ELR (cell line): ENCODE measurements at regions not wholly inside any gene's neighbourhood (a gene's known extent, or its start where the extent isn't known, plus 50 kb on each side); places are given as distances from the start of the nearest gene placed in this dataset.
"Not testable (repeated sequence)": the region's sequence is repeated elsewhere in the genome, so short reads cannot be mapped to it uniquely, and the experiment has no call there.

ENCODE experiments used
- DNase-seq: peaks from one replicate; pipeline ENCODE4 v3.0.0-alpha.2; 2015; ENCODE audit warnings: low read depth

DNA sequence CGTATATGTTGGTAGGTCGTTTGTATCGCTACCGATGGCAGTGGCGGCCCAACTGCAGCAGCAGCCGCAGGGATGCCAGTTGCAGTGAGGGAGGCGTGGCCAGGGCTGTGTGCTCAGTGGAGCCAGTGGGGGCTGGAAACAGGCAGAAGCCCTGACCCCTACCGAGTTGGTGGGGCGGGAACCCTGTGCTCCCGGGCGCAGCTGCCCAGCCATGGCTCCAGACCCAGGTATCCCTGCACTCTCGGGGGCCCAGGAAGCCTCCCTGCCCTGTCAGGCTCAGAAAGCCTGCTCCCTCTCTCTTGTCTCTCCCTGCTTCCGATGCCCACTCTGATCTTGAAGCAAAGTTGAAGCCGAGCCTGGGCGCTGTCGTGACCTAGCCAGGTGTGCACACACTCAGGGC, 78.6 kb upstream of the ITGB1 start:
- no peak for DNase-seq

DNA sequence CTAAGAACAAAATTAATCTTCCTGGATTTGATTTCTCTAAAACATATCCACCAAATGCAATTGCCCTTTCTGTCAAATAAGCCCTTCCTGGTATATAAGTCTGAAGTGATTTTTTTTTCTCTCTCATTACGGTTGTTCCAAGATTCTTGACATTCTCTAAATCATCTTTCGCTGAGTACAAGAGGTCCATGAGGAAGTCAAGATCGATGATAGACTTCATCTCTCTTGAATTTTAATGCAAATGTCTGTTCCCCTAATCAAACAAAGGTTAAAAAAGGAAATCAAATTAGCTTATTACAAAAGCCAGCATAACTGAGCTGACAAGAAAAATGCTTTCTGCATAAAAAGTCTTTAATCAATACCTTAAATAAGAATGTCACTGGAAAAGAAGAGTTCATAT, 77.4 kb upstream of the ITGB1 start:
- no peak for DNase-seq

DNA sequence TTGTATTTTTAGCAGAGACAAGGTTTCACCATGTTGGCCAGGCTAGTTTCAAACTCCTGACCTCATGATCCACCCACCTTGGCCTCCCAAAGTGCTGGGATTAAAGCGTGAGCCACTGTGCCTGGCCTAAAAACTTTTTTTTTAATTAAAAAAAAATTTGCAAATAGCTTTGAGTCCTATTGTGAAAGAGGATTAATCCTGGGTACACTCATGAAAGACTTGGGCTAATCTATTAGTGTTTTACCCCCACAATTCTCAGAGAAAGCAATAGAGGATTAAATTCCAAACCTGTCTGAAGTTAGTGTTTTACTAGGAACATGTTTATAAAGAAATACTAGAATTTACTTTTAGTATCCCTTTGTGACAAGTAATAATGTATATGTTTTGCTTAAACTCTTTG, 76.9 kb upstream of the ITGB1 start:
- no peak for DNase-seq

DNA sequence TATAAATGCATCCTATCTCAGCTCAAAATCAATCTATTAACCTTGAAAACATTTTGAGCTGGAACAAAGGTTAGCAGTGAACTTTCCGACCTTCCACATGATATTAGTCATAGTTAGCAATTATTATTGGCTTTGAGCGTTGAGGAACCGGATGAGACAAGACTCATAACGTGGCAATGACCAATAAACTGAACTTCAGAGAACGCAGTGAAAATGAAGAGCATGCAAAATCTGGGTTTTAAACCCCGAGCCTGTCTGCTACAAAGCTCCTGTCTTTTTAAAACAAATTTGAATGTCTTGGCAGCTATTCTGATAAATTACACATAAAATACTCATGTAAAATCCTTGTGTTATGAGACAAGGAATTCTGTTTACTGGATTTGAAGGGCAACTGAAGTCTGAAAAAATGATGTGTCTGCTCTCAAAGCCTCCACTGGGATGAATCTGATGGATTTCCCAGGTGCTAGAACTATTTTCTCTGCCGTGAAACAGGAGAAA, 74.7 kb upstream of the ITGB1 start:
- DNase-seq, result peak; percentile 94

DNA sequence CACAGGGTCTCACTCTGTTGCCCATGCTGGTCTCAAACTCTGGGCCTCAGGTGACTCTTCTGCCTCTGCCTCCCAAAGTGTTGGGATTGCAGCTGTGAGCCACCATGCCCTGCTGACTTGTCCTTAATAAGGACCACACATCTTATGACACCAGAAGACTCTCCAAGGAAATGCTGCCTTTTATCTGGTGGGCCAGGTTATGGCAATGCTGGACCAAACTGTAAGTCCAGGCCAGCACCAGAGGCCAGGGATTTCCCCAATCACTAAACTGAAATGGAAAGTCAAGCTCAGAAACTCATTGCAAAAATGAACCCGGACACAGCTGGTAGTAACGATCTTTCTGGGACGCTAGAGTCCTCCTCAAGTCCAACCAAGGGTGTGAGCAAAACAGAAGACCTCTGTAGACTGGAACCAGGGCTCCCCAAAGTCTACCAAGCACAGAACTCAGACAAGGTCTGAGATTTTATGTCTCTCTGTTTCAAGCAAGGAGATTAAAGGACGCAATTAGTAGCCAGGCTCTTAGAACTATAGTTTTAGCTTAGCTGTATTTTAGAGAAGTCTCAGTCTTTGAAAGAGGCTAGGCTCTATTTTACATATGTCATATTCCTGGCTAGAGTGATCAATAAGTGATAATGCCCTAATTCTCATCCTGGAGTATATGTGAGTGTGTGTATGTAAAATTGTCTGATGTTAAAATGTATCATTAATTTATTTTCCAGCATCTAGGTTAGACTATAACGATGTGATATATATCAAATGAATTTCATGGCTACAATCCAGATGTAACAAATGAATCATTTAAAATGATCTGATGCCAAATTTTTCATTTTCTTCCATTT, 74.0 kb upstream of the ITGB1 start:
- DNase-seq, result no peak

DNA sequence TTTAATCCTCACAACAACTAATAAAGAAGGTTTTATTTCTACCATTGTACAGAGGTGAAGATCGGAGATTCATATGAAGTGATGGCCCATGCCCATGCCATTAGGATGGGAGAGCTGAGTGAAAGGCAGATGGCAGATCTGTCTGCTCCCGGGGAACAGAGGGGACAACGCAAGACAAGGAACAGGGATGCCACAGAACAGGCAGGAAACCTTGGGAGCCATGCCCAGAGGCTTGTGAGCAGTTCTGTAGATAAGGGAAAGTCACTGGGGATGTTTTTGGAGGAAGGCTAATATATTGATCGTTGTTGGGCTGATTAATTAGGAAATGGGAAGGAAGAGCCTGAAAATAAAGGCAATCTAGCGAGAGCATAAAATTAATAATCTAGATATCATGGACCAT, 73.1 kb upstream of the ITGB1 start:
- DNase-seq, result no peak

DNA sequence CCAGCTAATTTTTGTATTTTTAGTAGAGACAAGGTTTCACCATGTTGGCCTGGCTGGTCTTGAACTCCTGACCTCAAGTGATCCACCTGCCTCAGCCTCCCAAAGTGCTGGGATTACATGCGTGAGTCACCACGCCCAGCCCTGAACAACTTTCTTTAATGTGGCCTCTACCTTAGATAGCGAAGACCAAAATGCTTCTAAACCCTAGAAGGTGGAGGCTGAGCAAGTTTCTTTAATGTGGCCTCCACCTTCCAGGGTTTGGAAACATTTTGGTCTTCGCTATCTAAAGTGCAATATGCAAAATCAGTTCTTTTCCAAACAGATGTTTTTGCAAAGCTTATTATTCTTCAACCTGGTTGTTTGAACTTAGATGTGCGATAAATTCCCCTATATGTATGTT, 70.5 kb upstream of the ITGB1 start:
- not testable (repeated sequence) for DNase-seq

DNA sequence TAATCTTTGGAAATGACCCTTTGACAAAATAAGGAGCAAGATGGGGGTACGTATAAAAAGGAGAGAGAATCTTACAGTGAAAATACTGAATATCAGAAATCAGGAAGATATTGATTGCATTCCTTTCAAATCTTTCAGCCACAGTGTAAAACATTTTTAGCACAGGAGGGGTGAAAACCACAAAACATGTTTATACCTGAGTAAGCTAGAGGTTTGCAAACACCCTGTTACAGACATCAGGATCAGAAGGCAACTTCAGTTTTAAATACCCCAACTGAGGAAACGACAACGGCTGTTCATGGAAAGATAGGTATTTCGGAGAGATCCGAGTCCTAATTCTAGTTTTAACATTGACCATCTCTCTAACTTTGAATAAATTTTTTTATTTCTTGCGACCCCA, 69.1 kb upstream of the ITGB1 start:
- no peak for DNase-seq

DNA sequence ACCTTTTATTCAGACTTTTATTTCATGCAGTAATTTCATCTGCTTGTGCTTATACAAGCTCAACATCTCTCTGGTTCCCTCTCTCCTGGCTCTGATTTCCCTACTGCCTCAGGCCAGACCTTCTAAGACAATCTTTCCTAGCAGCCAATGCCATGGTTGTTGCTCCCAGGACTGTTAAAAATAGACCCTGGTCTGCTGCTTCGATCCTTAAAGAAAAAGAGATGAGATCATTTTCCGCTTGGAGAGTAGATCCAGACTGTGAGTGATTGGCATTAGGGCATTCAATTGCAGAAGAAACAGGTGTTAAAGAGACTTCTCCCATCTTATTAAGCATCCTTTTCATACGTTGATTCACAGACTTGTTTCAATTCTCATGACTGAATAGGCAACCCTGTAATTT, 68.4 kb upstream of the ITGB1 start:
- no peak for DNase-seq

DNA sequence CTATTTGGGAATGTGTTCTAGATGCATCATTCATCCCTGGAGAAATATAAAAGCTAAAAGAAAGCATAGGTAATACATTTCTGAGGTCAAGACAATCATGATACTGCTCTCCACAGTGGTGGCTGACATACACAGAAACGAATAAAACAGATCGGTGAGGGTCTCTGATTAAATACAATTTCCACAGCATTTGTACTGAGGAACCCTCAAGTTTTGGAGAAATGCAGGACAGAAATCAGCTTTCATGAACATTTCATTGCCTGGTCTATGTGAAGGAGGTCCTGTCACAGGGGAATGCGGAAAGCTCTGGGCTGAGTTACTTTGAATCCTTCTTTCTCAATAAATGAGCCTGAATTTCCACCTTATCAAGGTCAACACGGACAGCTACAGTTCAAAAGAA, 67.9 kb upstream of the ITGB1 start:
- no peak for DNase-seq

DNA sequence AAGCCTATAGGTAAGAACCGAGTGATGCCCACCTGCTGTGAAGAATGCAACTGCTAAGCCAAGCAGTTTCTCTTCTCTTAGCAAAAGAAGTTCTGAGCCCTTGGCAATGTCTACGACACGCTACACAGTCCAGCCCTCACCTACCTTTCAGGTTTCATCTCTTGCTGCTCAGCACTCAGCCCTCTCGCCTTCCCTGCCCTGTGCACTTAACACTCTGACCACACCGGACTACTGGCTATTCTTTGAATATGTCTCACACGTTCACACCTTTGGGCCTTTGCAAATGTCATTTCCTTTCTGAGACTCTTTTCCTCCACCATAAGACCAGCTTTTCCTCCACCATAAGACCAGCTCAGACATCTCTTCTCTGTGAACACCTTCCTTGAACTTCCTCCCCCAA, 67.0 kb upstream of the ITGB1 start:
- no peak for DNase-seq

DNA sequence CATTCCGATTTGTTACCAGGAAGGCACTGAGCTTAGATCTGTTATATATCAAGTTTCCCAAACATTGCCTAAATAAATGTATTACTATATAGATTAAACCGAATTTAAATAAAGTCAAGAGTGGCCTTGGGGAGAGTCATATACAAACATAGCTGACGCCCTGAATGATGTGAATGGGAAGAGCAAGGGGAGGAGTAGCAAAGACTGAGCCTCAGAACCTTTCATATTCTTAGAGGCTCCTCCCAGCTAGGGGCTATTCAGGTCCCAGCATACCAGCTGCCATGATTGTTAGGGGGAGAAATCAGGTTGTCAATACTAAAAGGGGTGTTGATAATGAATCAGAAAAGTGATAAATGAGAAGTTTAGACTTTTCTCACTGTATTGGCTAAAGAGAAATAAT, 64.7 kb upstream of the ITGB1 start:
- DNase-seq, result no peak

DNA sequence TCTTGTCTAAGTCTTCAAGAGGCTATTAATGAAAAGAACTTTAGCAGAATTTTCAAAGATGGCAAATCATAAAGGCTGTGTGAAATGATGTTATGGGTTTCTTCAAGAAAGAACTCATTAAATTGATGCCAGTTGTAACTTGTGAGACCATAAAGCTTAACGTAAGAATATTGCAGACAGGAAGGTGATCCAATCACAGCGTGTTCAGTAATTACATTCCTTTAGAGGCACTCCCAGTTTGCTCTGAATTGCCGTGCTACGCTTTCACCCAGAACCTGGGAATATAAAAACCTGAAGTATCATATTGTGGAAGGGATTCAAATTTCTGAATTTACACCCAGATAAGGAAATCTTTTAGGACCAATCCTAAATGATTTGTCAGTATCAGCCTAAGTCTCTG, 64.1 kb upstream of the ITGB1 start:
- DNase-seq, result no peak

DNA sequence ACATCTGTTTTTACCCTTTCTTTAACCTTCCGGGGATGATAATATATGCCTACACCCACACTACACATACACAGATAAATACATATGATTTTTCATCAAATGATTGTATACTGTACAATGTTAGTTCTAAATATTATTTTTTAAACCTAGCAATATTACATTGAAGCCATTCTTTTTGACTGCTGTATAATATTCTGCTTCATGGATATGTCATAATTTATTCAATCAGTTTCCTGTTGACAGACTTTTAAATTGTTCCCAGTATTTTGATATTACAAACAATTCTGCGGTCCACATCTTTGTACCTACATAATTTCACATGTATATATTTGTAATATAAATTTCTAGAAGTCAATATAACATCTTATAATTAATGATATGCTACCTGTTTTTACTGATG, 59.0 kb upstream of the ITGB1 start:
- no peak for DNase-seq

DNA sequence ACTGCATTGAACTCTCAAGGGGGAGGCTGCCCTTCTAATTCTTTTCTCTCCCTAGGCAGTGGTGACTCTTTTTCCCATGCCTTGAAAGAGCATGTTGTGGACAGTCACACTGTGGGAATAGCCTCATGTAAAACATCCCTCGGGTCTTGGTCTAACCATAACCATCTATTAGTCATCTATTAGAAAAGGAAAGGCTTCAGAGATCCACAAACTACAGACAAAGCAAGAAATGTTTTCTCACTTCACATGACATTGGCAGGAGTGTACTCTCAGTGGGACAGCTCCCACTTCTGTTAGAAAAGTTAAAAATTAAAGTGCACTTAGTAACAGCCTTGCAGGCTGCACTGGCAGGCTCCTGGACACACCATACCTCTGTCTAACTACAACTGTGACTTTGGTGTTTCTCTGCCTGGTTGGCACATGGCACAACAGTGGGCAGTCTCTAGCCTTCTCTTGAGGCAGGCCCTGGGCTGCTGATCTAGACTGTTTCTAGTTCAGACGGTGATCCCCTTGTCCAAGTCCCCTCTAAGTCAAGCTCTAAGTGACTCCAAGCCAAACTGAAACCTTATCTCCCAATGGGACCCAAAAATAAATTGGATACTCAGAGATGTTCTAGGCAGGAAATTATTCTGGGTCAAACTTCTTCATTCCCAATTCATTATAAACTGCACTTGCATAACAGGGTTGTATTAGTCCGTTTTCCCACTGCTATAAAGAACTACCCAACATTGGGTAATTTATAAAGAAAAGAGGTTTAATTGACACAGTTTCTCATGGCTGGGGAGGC, 57.9 kb upstream of the ITGB1 start:
- DNase-seq, result peak; percentile 80

DNA sequence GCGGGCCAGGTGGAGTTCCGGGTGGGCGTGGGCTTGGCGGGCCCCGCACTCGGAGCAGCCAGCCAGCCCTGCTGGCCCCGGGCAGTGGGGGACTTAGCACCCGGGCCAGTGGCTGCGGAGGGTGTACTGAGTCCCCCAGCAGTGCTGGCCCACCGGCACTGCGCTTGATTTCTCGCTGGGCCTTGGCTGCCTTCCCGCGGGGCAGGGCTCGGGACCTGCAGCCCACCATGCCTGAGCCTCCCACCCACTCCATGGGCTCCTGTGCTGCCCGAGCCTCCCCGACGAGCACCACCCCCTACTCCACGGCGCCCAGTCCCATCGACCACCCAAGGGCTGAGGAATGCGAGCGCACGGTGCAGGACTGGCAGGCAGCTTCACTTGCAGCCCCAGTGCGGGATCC, 55.3 kb upstream of the ITGB1 start:
- not testable (repeated sequence) for DNase-seq

DNA sequence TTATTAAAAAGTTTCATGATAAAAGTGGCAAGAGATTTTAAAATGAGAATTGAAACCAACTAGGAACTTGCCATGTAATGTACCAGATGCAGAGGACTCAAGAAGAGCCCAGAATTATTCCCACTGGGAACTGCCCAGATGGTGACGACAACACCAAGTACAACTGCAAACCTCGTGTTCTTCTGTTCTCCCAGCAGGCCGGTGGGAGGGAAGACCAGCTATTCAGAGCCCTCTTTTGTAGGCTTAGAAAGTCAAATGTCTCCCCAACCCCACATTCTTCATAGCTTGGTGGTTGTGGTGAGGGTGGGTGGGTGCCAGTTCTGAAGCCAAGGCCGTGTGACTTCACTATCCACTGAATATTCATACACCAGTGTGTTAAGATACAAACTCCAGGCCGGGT, 54.3 kb upstream of the ITGB1 start:
- no peak for DNase-seq

DNA sequence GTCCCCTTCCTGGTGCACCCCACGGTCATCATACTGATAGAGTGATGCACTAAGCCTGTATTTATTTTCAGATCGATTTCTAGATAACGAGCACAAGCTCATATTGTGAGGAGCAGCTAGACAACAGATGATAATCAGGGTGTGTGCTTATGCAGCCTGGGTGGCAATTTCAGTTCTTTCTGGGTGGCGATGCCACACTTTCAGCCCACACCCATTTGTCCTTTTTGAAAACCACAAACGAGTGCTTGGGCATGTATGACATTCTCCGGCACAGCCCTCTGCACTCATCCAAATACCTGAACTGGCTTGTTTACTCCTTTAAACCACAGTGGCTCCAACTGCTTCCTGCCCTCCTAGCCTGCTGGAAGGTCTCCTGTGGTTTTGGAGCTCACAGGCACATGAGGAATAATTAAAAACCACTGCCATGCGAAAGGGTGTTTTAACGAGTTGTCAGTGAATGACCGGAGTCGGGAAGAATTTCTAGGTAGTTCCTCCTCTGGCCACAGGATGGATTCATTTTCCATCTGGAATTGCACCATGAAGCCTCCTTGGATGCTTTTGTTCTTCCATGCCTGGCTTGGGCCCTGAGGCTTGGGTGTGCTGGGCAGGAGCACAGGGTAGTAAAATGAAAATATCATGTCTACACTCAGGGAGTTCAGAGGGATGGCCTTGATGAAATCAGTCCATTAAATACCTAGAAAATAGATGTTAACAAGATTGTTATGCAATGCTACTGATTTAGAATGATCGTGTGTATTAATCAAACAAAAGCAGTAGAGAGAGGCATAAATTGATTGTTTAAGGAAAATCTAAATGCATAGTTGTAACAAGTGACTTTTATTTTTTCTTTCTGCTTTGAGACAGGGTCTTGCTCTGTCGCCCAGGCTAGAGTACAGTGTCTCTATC, 52.4 kb upstream of the ITGB1 start:
- DNase-seq, result peak; percentile 95

DNA sequence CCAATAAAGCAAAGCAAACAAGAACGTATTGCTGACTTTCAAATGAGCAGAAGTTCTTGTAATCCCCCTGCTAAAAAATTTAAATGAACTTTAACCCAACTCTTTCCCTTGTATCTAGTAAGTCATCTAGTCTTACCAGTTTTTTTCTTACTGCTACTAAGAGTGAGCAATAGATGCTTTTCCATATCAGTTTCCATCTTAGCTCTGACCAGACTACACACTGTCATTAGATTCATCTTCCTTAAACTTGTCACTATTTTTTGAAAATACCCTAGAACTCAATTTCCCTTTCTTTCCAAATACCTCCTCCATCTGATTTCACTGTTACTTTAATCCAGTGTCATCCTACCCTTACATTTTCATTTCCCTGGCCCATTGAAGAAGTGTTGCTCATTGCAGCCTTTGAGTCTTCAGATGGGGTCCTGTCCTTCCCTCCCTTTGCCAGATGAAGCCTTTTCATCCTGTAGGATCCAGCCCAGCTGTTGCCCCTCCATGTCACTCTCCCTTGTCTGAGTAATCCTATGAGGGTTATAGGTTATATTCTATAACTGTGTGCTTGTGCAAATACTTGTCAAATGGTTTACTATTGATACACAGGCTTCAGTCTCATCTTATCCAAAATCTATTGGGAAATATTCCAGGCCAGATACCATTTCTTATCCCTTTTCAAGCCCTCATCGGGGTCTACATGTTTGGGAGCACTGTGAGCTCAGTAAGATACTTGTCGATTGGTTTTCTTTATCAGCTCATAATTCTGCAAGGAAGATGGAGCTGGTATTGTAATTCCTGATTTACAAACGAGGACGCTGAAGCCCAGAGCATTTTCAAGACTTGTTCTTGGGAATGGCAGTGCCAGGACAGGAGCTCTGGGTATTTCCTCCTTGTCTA, 51.5 kb upstream of the ITGB1 start:
- no peak for DNase-seq

DNA sequence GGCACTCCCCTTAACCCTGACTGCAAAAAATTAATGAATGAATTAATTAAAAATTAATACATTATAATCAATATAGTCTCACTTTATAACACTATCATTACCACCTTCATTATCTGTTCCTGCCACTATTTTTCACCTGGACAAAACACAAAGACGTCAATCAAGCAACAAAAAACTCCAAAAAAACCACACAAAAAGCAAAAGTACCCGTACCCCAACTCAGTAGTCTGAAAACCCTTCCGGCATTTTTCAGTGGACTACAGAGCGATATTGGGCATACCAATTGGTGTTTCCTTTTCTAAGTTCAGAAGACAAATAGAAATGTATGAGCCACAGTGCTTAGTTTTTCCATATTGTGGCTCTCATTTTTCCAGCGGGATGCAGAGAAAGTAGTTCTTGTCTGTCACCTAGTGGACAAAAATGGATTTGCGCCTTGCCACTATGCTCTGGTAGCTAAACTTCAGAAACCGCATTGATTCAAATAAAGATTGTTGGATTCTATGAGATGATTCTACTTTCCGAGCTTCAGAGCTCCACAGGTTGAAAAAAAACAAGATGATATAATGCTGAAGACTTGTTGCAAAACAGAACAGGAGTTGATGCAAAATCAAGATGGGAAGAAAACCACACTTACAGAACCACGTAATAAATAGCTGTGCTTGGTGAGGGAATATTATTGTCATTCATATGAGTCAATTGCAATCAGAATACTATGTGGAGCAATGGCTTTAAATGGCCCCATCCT, 50.6 kb upstream of the ITGB1 start:
- DNase-seq, result peak; percentile 92
